Activated CD8-positive, alpha-beta memory T cell treated with anti-CD3 and anti-CD28 coated beads, Interleukin-2, amount 50 U/mL, for 4 hours (primary cell): ENCODE measurements at regions not wholly inside any gene's neighbourhood (a gene's known extent, or its start where the extent isn't known, plus 50 kb on each side); places are given as distances from the start of the nearest gene placed in this dataset.
"Not testable (repeated sequence)": the region's sequence is repeated elsewhere in the genome, so short reads cannot be mapped to it uniquely, and the experiment has no call there.

Source experiments
- DNase-seq: peaks from one replicate; pipeline ENCODE4 v3.0.0-alpha.2; 2020

- no peak for DNase-seq
These were observed 444.1 kb upstream of the TMEM132C start for GRCh38 chr12:127822809-127823411.

GRCh38 chr12:127823801-127824200 lies 443.2 kb upstream of the TMEM132C start:
- no peak for DNase-seq

GRCh38 chr12:127829281-127830064 lies 437.5 kb upstream of the TMEM132C start:
- DNase-seq = no peak

GRCh38 chr12:127830065-127830460 lies 436.9 kb upstream of the TMEM132C start:
- no peak for DNase-seq

GRCh38 chr12:127830730-127831129 lies 436.2 kb upstream of the TMEM132C start:
- no peak for DNase-seq

GRCh38 chr12:127832172-127832571 lies 434.8 kb upstream of the TMEM132C start:
- no peak for DNase-seq

- not testable (repeated sequence) for DNase-seq
These were observed 430.2 kb upstream of the TMEM132C start for GRCh38 chr12:127836802-127837201.

GRCh38 chr12:127857661-127858060 lies 409.3 kb upstream of the TMEM132C start:
- DNase-seq = no peak

GRCh38 chr12:127860536-127860935 lies 406.4 kb upstream of the TMEM132C start:
- no peak for DNase-seq

GRCh38 chr12:127861406-127861805 lies 405.6 kb upstream of the TMEM132C start:
- DNase-seq = no peak

GRCh38 chr12:127873306-127873705 lies 393.7 kb upstream of the TMEM132C start:
- DNase-seq = no peak

- DNase-seq = no peak
These were observed 385.4 kb upstream of the TMEM132C start for GRCh38 chr12:127881371-127882140.

- DNase-seq = no peak
These were observed 384.0 kb upstream of the TMEM132C start for GRCh38 chr12:127883013-127883412.

GRCh38 chr12:127885954-127886750 lies 380.8 kb upstream of the TMEM132C start:
- DNase-seq = no peak

- DNase-seq = no peak
These were observed 380.1 kb upstream of the TMEM132C start for GRCh38 chr12:127886827-127887226.

GRCh38 chr12:127888943-127889719 lies 377.8 kb upstream of the TMEM132C start:
- no peak for DNase-seq

- DNase-seq = no peak
These were observed 372.9 kb upstream of the TMEM132C start for GRCh38 chr12:127893895-127894609.

- no peak for DNase-seq
These were observed 370.3 kb upstream of the TMEM132C start for GRCh38 chr12:127896661-127897060.

GRCh38 chr12:127898616-127899015 lies 368.4 kb upstream of the TMEM132C start:
- DNase-seq = no peak

- no peak for DNase-seq
These were observed 367.0 kb upstream of the TMEM132C start for GRCh38 chr12:127899971-127900370.

- no peak for DNase-seq
These were observed 366.6 kb upstream of the TMEM132C start for GRCh38 chr12:127900386-127900785.
